Karpas-422 (cell line): ENCODE measurements at regions not wholly inside any gene's neighbourhood (a gene's known extent, or its start where the extent isn't known, plus 50 kb on each side); places are given as distances from the start of the nearest gene placed in this dataset.

ENCODE experiments used
- DNase-seq: peaks from one replicate; pipeline ENCODE4 v3.0.0-alpha.2; 2015
- H2AFZ ChIP-seq: fragments of 200-600 bp; sonication (generic); 2 replicates; pipeline ENCODE4 v1.6.1; 2014; ENCODE audit warnings: antibody characterized with exemption, low read length, mixed read lengths
- H3K27ac ChIP-seq: fragments of 200-600 bp; sonication (generic); 2 replicates; pipeline ENCODE4 v1.5.1; 2014; ENCODE audit warnings: mild to moderate bottlenecking, low read length, moderate library complexity
- H3K27me3 ChIP-seq: fragments of 200-600 bp; sonication (generic); 2 replicates; pipeline ENCODE4 v1.6.1; 2014; ENCODE audit warnings: low read length, mixed read lengths
- H3K36me3 ChIP-seq: fragments of 200-600 bp; sonication (generic); 2 replicates; pipeline ENCODE4 v1.6.1; 2014; ENCODE audit warnings: low read length, mixed read lengths; ENCODE audit not compliant: insufficient read depth
- H3K4me1 ChIP-seq: fragments of 200-600 bp; sonication (generic); 2 replicates; pipeline ENCODE4 v1.6.1; 2014; ENCODE audit warnings: mild to moderate bottlenecking, low read length, mixed read lengths
- H3K4me2 ChIP-seq: fragments of 200-600 bp; sonication (generic); 2 replicates; pipeline ENCODE4 v1.6.1; 2014; ENCODE audit warnings: low read length, low read depth, mild to moderate bottlenecking; ENCODE audit not compliant: poor library complexity, severe bottlenecking
- H3K4me3 ChIP-seq: fragments of 200-600 bp; sonication (generic); 2 replicates; pipeline ENCODE4 v1.5.1; 2014; ENCODE audit warnings: mild to moderate bottlenecking, antibody characterized with exemption, low read length, mixed read lengths
- H3K79me2 ChIP-seq: fragments of 200-600 bp; sonication (generic); 2 replicates; pipeline ENCODE4 v1.6.1; 2014; ENCODE audit warnings: mild to moderate bottlenecking, low read length, mixed read lengths
- H3K9ac ChIP-seq: fragments of 200-600 bp; sonication (generic); 2 replicates; pipeline ENCODE4 v1.6.0; 2014; ENCODE audit warnings: low read length
- H3K9me2 ChIP-seq: fragments of 200-600 bp; sonication (generic), shearing (Covaris generic); replicated peaks from 2 replicates; pipeline ENCODE4 v1.6.0; 2014; ENCODE audit warnings: mild to moderate bottlenecking, low read length, moderate library complexity; ENCODE audit not compliant: insufficient read depth
- H3K9me3 ChIP-seq: fragments of 300-700, 200-600 bp; sonication (generic); 2 replicates; pipeline ENCODE4 v1.6.1; 2014; ENCODE audit warnings: low read length, mixed read lengths
- H4K20me1 ChIP-seq: fragments of 200-600 bp; sonication (generic); 2 replicates; pipeline ENCODE4 v1.6.1; 2014; ENCODE audit warnings: mild to moderate bottlenecking, antibody characterized with exemption, low read length, low read depth; ENCODE audit not compliant: insufficient read depth

- no peak for DNase-seq
- Histone ChIP-seq H3K27me3 (no peaks in the 10 kb centered on the region), H2AFZ (no peak overlapping the region), H4K20me1 (no peaks in the 10 kb centered on the region), H3K27ac (no peak overlapping the region), H3K9me3 (no peaks in the 10 kb centered on the region), H3K4me3 (no peak overlapping the region), H3K4me1 (no peaks in the 10 kb centered on the region), H3K9ac (no peak overlapping the region), H3K79me2 (no peaks in the 10 kb centered on the region), H3K4me2 (no peak overlapping the region), H3K9me2 (no peaks in the 10 kb centered on the region), H3K36me3 (no peaks in the 10 kb centered on the region)
These were observed 611.8 kb downstream of the KIF4B start for GRCh38 chr5:155625315-155625714.

- no peak overlapping the region for H3K9ac ChIP-seq
- no peaks in the 10 kb centered on the region for H3K4me1 ChIP-seq
- H4K20me1 ChIP-seq, result no peaks in the 10 kb centered on the region
- no peak overlapping the region for H3K27ac ChIP-seq
- no peaks in the 10 kb centered on the region for H3K36me3 ChIP-seq
- no peaks in the 10 kb centered on the region for H3K27me3 ChIP-seq
- DNase-seq, result no peak
- H3K4me3 ChIP-seq, result no peak overlapping the region
- H3K9me2 ChIP-seq, result no peaks in the 10 kb centered on the region
- H3K4me2 ChIP-seq, result no peak overlapping the region
- H3K79me2 ChIP-seq, result no peaks in the 10 kb centered on the region
- H2AFZ ChIP-seq, result no peak overlapping the region
- H3K9me3 ChIP-seq, result no peaks in the 10 kb centered on the region
These were observed 612.5 kb downstream of the KIF4B start for GRCh38 chr5:155625897-155626543.

DNA sequence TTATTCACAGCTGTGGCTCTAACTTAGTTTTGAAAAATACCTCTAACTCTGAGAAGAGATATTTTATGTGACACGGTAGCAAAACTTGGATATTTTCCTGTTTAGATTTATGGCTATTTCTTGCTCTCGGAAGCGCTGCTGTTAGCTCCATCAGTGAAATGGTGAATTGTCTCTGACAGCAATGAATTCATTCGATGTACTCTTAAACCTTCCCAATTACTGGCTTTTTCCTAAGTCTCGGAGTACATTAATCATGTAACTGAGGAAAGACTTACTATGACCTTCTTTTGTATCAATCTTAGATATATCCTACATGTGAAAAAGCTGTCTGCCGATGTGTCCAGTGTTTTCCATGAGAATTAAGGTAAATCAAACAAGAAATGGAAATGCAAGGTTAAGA is 613.0 kb downstream of the KIF4B start:
- H3K4me3 ChIP-seq, result no peak overlapping the region
- H3K9ac ChIP-seq, result no peak overlapping the region
- H3K79me2 ChIP-seq, result no peaks in the 10 kb centered on the region
- no peak overlapping the region for H3K27ac ChIP-seq
- H3K36me3 ChIP-seq, result no peaks in the 10 kb centered on the region
- no peaks in the 10 kb centered on the region for H3K4me1 ChIP-seq
- no peaks in the 10 kb centered on the region for H3K9me3 ChIP-seq
- no peak for DNase-seq
- H3K27me3 ChIP-seq, result no peaks in the 10 kb centered on the region
- no peak overlapping the region for H2AFZ ChIP-seq
- no peaks in the 10 kb centered on the region for H4K20me1 ChIP-seq
- no peaks in the 10 kb centered on the region for H3K9me2 ChIP-seq
- no peak overlapping the region for H3K4me2 ChIP-seq

DNA sequence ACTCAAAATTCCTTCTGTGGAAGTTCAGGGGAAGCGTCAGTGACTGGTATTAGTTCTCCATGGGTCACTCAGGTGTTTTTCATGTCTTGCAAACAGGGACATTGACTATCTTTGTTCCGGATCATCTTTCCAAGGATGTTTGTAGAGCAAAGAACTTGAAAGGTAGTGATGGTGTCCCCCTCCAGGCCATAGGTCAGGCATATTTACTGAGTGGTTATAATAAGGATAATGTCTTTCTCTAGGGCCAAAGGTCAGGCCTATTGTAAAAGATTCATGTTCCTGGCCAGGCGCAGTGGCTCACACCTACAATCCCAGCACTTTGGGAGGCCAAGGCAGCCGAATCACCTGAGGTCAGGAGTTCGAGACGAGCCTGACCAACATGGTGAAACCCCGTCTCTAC is 614.8 kb downstream of the KIF4B start:
- Histone ChIP-seq H3K9me3 (no peaks in the 10 kb centered on the region), H3K4me3 (no peak overlapping the region), H3K4me2 (no peak overlapping the region), H3K79me2 (no peaks in the 10 kb centered on the region), H2AFZ (no peak overlapping the region), H3K27me3 (no peaks in the 10 kb centered on the region), H3K4me1 (no peaks in the 10 kb centered on the region), H3K9me2 (no peaks in the 10 kb centered on the region), H3K36me3 (no peaks in the 10 kb centered on the region), H3K27ac (no peak overlapping the region), H3K9ac (no peak overlapping the region), H4K20me1 (no peaks in the 10 kb centered on the region)
- DNase-seq, result no peak

DNA sequence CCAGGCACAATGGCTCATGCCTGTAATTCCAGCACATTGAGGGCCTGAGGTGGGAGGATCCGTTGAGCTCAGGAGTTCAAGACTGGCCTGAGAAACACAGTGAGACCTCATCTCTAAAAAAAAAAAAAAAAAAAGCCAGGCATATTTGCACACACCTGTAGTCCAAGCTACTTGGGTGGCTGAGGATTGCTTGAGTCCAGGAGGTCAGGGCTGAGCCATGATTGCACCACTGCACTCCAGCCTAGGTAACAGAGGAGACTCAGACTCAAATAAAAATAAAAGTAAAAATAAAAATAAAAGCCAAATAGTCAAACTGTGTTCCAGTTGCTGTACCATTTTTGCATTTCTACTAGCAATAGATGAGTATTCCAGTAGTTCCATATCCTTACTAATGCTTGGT is 616.0 kb downstream of the KIF4B start:
- H3K4me1 ChIP-seq, result no peaks in the 10 kb centered on the region
- no peak for DNase-seq
- no peaks in the 10 kb centered on the region for H3K36me3 ChIP-seq
- H3K9me2 ChIP-seq, result no peaks in the 10 kb centered on the region
- H3K27ac ChIP-seq, result no peak overlapping the region
- no peak overlapping the region for H3K4me2 ChIP-seq
- no peaks in the 10 kb centered on the region for H3K27me3 ChIP-seq
- no peak overlapping the region for H2AFZ ChIP-seq
- H3K79me2 ChIP-seq, result no peaks in the 10 kb centered on the region
- H3K4me3 ChIP-seq, result no peak overlapping the region
- no peaks in the 10 kb centered on the region for H3K9me3 ChIP-seq
- no peak overlapping the region for H3K9ac ChIP-seq
- H4K20me1 ChIP-seq, result no peaks in the 10 kb centered on the region

- H3K4me2 ChIP-seq, result no peak overlapping the region
- no peak overlapping the region for H3K27ac ChIP-seq
- no peaks in the 10 kb centered on the region for H3K27me3 ChIP-seq
- no peak for DNase-seq
- H3K9ac ChIP-seq, result no peak overlapping the region
- H3K79me2 ChIP-seq, result no peaks in the 10 kb centered on the region
- no peaks in the 10 kb centered on the region for H3K9me3 ChIP-seq
- H3K4me1 ChIP-seq, result no peaks in the 10 kb centered on the region
- H3K4me3 ChIP-seq, result no peak overlapping the region
- H3K36me3 ChIP-seq, result no peaks in the 10 kb centered on the region
- no peaks in the 10 kb centered on the region for H3K9me2 ChIP-seq
- H4K20me1 ChIP-seq, result no peaks in the 10 kb centered on the region
- H2AFZ ChIP-seq, result no peak overlapping the region
These were observed 617.6 kb downstream of the KIF4B start for GRCh38 chr5:155631116-155631515.

DNA sequence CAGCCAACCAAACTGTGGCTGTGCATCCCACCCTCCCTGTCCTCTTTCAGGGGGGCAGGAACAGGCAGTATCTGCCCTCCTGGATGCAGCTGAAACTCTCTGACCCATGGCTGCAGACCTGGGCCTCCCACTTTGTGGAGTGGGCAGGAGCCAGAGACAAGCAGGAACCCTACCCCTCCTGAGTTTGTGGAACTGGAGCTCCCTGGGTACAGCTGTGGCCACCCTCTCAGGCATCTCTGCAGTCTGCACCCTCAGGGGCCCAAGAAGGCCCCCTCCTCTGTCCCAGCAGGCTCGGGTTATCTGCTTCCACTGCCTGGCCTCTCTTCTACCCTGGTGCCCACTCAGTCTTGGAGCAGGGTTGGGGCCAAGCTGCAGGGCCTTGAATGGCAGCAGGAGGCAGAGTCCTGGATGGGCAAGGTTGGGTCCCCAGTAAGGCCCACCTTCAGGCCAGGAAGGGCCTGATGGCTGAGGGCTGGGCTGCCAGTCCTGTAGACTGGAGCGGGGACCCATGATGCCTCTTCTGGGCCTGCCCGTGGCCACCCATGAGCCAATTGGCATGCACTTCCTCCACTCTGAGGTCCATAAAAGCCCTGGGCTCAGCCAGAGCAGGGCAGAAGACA is 619.9 kb downstream of the KIF4B start:
- no peak for DNase-seq
- no peak overlapping the region for H3K9ac ChIP-seq

DNA sequence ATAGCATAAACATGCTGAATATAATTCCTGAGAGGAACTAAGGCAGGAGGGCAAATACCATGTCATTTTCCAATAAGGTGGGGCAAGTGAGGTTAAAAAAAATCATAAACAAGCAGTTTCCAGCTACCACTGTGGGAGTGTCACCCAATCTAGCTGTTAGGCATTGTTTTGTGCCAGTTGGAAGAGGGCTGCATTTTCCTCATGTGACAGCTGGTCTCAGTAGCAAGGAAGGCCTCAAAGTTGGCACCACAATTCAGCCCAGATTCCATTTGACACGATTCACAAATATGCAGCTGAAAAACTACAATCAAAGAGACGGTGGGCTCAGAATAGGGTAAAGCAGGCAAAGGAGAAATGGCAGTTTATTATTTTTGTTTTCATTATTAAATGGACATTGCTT is 636.1 kb downstream of the KIF4B start:
- DNase-seq, result no peak
- no peak overlapping the region for H2AFZ ChIP-seq
- H3K27ac ChIP-seq, result no peak overlapping the region
- no peaks in the 10 kb centered on the region for H3K36me3 ChIP-seq
- H3K9ac ChIP-seq, result no peak overlapping the region
- H3K79me2 ChIP-seq, result no peaks in the 10 kb centered on the region
- H3K4me1 ChIP-seq, result no peaks in the 10 kb centered on the region
- peaks cover 5% of the 10 kb centered on the region; the same call in 1 of the 2 replicates for H3K9me2 ChIP-seq
- no peak overlapping the region for H3K4me3 ChIP-seq
- H4K20me1 ChIP-seq, result no peaks in the 10 kb centered on the region
- no peaks in the 10 kb centered on the region for H3K9me3 ChIP-seq
- no peaks in the 10 kb centered on the region for H3K27me3 ChIP-seq
- no peak overlapping the region for H3K4me2 ChIP-seq

More for the DNA sequence above, 619.9 kb downstream of the KIF4B start:
- Histone ChIP-seq H3K4me3 (no peak overlapping the region), H2AFZ (no peak overlapping the region), H3K36me3 (no peaks in the 10 kb centered on the region), H3K79me2 (no peaks in the 10 kb centered on the region), H3K27me3 (no peaks in the 10 kb centered on the region), H3K9me2 (no peaks in the 10 kb centered on the region), H3K4me1 (no peaks in the 10 kb centered on the region), H3K27ac (no peak overlapping the region), H3K4me2 (no peak overlapping the region), H4K20me1 (no peaks in the 10 kb centered on the region), H3K9me3 (no peaks in the 10 kb centered on the region)
